Hematopoietic multipotent progenitor cell treated with erythropoietin and hydrocortisone succinate and interleukin-3 and kit ligand, for 15 days (in vitro differentiated cells): ENCODE measurements at regions not wholly inside any gene's neighbourhood (a gene's known extent, or its start where the extent isn't known, plus 50 kb on each side); places are given as distances from the start of the nearest gene placed in this dataset.
"Not testable (repeated sequence)": the region's sequence is repeated elsewhere in the genome, so short reads cannot be mapped to it uniquely, and the experiment has no call there.

Experiments
- DNase-seq: peaks from one replicate; pipeline ENCODE4 v3.0.0-alpha.2; 2015; ENCODE audit warnings: low spot score

DNA sequence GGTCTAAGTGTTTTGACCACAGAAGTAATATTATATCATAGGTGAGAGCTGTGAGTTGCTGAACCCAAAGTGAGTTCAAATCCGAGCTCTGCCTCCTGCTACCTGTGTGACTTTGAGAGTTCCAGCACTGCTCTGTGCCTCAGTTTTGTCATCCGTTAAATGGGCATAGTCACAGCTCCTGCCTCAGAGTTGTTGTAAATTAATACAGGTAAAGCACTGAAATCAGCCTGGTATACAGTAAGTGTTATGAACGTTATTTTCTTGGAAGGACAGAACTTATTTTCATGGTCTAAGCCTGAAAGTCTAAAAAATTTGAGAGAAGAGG is 65.4 kb upstream of the ZNF195 start:
- DNase-seq = not testable (repeated sequence)

DNA sequence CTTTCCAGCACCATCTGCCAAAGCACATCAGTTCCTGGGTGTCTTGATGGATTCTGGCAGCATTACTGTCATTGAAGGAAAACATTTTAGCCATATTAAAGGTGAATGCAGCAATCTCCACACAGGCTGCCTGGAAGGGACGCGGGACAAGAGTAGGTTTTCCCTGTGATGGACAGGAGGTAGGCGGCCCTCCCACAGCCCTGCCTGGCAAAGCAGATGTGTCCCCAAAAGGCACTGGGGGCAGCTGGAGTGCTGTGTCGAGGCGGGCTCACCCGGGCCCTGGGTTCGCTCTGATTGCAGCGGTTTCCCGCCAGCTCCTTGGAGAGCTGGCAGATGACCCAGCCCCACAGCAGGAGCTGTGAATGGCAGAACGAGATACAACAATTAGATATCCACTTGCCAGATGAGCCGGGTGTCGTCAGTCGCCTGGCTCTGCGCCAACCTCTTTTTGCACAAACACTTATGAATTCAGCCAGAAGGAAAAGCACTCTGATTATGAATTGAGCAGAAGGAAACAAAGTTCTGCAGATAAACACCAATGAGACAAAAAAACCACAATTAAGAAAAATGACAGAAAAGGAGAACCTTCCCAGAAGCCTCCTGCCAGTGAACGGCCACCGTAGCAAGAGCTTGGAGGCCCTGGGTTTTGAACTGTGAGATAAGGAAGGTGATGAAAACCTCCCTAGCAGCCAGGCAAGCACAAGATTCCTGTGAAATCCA is 64.9 kb upstream of the ZNF195 start:
- DNase-seq = peak; percentile 21

DNA sequence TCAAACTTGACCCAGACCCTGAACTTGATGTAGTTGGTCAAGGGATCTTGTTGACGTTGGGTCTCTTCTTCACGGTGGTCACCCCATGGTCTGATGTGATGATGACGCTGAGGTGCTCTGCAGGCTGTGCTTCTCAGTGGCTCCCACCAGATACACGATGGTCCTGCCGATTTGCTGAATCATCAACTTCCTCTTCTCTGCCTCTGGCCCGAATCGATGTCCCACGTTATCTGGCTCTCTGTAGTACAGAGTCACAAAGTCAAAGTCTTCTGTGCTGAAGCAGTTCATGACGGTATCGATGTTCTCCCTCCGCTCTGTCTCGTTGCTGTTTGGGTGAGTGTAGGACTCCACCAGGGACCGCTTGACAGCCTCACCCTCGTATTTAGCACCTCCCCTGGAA is 58.5 kb upstream of the ZNF195 start:
- not testable (repeated sequence) for DNase-seq

DNA sequence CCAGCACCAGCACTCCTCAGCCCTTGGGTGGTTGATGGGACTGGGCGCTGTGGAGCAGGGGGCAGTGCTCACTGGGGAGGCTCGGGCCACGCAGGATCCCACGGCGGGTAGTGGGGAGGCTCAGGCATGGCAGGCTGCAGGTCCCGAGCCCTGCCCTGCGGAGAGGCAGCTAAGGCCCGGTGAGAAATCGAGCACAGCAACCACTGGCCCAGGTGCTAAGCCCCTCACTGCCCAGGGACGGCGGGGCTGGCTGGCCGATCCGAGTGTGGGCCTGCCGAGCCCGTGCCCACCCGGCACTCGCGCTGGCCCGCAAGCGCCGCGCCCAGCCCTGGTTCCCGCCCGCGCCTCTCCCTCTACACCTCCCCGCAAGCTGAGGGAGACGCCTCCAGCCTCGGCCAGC is 56.0 kb upstream of the ZNF195 start:
- no peak for DNase-seq

DNA sequence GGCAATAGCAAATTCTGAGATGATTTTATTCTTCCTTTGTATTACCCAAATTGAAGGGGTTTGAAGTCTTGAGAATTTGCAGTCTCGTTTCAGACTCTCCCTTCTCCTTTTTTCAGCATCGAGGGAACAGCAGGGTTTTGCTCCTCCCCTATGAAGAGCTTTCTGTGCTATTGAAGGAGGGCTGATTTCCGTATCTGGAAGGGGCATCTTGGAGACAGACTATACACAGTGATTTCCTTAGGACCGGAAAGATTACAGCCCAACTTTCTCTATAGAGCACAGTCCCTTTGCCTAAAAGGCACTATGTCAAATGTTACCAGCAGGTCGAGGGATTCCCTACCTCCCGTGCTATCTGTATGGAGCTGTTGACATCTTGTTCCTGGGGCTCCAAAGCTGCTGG is 50.2 kb upstream of the ZNF195 start:
- DNase-seq = not testable (repeated sequence)
